AG10803 (cell line): ENCODE measurements at regions not wholly inside any gene's neighbourhood (a gene's known extent, or its start where the extent isn't known, plus 50 kb on each side); places are given as distances from the start of the nearest gene placed in this dataset.

Source experiments
- DNase-seq: peaks from one replicate; pipeline ENCODE4 v3.0.0; 2010; ENCODE audit warnings: low read depth
- H3K4me3 ChIP-seq: 2 replicates; pipeline ENCODE4 v1.5.1; 2011; ENCODE audit warnings: mild to moderate bottlenecking, low read length, control low read depth
- CTCF ChIP-seq: conservative IDR thresholded peaks from 2 replicates; pipeline ENCODE4 v1.5.1; 2011; ENCODE audit warnings: mild to moderate bottlenecking, low read length, control low read depth, inconsistent platforms

- H3K4me3 ChIP-seq, result no peak overlapping the region
- no peak for TF ChIP-seq CTCF
- DNase-seq, result no peak
Measured at GRCh38 chr4:1575418-1576303, 108.5 kb downstream of the FAM53A start.

GRCh38 chr4:1574601-1575417, 109.3 kb downstream of the FAM53A start:
- no peak for DNase-seq
- no peak for TF ChIP-seq CTCF
- H3K4me3 ChIP-seq, result no peak overlapping the region

GRCh38 chr4:1573830-1574459, 110.2 kb downstream of the FAM53A start:
- DNase-seq, result no peak
- no peak for TF ChIP-seq CTCF
- no peak overlapping the region for H3K4me3 ChIP-seq

- no peak for TF ChIP-seq CTCF
- H3K4me3 ChIP-seq, result no peak overlapping the region
- DNase-seq, result no peak
Measured at GRCh38 chr4:1572964-1573720, 111.0 kb downstream of the FAM53A start.

- no peak for DNase-seq
- H3K4me3 ChIP-seq, result no peak overlapping the region
- TF ChIP-seq CTCF, result no peak
Measured at GRCh38 chr4:1572521-1572920, 111.6 kb downstream of the FAM53A start.

GRCh38 chr4:1572010-1572385, 112.1 kb downstream of the FAM53A start:
- TF ChIP-seq CTCF, result no peak
- H3K4me3 ChIP-seq, result no peak overlapping the region
- no peak for DNase-seq
